WTC11 (cell line): ENCODE measurements at regions not wholly inside any gene's neighbourhood (a gene's known extent, or its start where the extent isn't known, plus 50 kb on each side); places are given as distances from the start of the nearest gene placed in this dataset.

Source experiments
- ATAC-seq: fragments of 200-7000 bp; cut with Tn5 transposase; 2 replicates; pipeline ENCODE4 v1.10.0; 2021; ENCODE audit warnings: mild to moderate bottlenecking, moderate library complexity
- CTCF ChIA-PET: fragments of 300-600 bp; sonication (Branson Sonifier 250); formaldehyde crosslinking; loops from one replicate; lab custom pipeline; 2021; ENCODE audit warnings: antibody characterized with exemption; lab: Charles Lee
- POLR2A ChIA-PET: fragments of 350-600 bp; sonication (Branson Sonifier 250); formaldehyde crosslinking; loops from one replicate; lab custom pipeline; 2021; ENCODE audit warnings: antibody characterized with exemption; lab: Charles Lee
- DNase-seq: peaks from one replicate; pipeline ENCODE4 v3.0.0; 2021; ENCODE audit warnings: low spot score
- H3K27ac Mint-ChIP-seq: 2 replicates; pipeline ENCODE4 v1.8.0; 2021; ENCODE audit warnings: mixed read lengths
- H3K27me3 Mint-ChIP-seq: 2 replicates; pipeline ENCODE4 v1.8.0; 2021; ENCODE audit warnings: low read depth, mild to moderate bottlenecking, moderate library complexity, mixed read lengths
- H3K36me3 Mint-ChIP-seq: 2 replicates; pipeline ENCODE4 v1.8.0; 2021; ENCODE audit warnings: mixed read lengths
- H3K4me1 Mint-ChIP-seq: 2 replicates; pipeline ENCODE4 v1.8.0; 2022; ENCODE audit warnings: mixed read lengths
- H3K4me3 Mint-ChIP-seq: 2 replicates; pipeline ENCODE4 v1.8.0; 2021; ENCODE audit warnings: mild to moderate bottlenecking, moderate library complexity, mixed read lengths
- H3K9me3 Mint-ChIP-seq: 2 replicates; pipeline ENCODE4 v1.8.0; 2021; ENCODE audit warnings: mixed read lengths
- AR ChIP-seq: fragments of 250-450 bp; sonication (Bioruptor Pico); IDR thresholded peaks from 2 replicates; pipeline ENCODE4 v1.9.0; 2021; ENCODE audit warnings: mild to moderate bottlenecking
- ATF1 ChIP-seq: sonication (generic); formaldehyde crosslinking; IDR thresholded peaks from 2 replicates; pipeline ENCODE4 v1.8.1; 2023; ENCODE audit warnings: mild to moderate bottlenecking, moderate library complexity, missing genetic modification reagents
- ATF6 ChIP-seq: sonication (generic); formaldehyde crosslinking; IDR thresholded peaks from 2 replicates; pipeline ENCODE4 v1.8.1; 2023; ENCODE audit warnings: mild to moderate bottlenecking, missing genetic modification reagents
- CREB1 ChIP-seq: sonication (generic); formaldehyde crosslinking; IDR thresholded peaks from 2 replicates; pipeline ENCODE4 v1.8.0; 2023; ENCODE audit warnings: mild to moderate bottlenecking, missing genetic modification reagents
- FOXJ3 ChIP-seq: sonication (generic); formaldehyde crosslinking; IDR thresholded peaks from 2 replicates; pipeline ENCODE4 v1.9.0; 2021; ENCODE audit warnings: missing genetic modification reagents, mild to moderate bottlenecking, borderline replicate concordance
- GABPB1 ChIP-seq: sonication (generic); formaldehyde crosslinking; IDR thresholded peaks from 2 replicates; pipeline ENCODE4 v1.8.1; 2023; ENCODE audit warnings: mild to moderate bottlenecking, missing genetic modification reagents
- GRHL2 ChIP-seq: fragments of 250-450 bp; sonication (Bioruptor Pico); IDR thresholded peaks from 2 replicates; pipeline ENCODE4 v1.8.0; 2022; ENCODE audit warnings: mild to moderate bottlenecking, moderate library complexity; ENCODE audit not compliant: insufficient replicate concordance, severe bottlenecking
- IRF2 ChIP-seq: sonication (generic); formaldehyde crosslinking; IDR thresholded peaks from 2 replicates; pipeline ENCODE4 v1.8.0; 2022; ENCODE audit warnings: low read depth, missing genetic modification reagents, borderline replicate concordance
- KAT7 ChIP-seq: sonication (generic); formaldehyde crosslinking; IDR thresholded peaks from 2 replicates; pipeline ENCODE4 v1.8.1; 2023; ENCODE audit warnings: missing genetic modification reagents, mild to moderate bottlenecking, borderline replicate concordance
- MAX ChIP-seq: sonication (generic); formaldehyde crosslinking; IDR thresholded peaks from 2 replicates; pipeline ENCODE4 v1.8.0; 2022; ENCODE audit warnings: mild to moderate bottlenecking, missing genetic modification reagents
- MLX ChIP-seq: sonication (generic); formaldehyde crosslinking; IDR thresholded peaks from 2 replicates; pipeline ENCODE4 v1.8.1; 2023; ENCODE audit warnings: mild to moderate bottlenecking, missing genetic modification reagents, moderate library complexity
- NR1H2 ChIP-seq: sonication (generic); formaldehyde crosslinking; IDR thresholded peaks from 2 replicates; pipeline ENCODE4 v1.9.0; 2021; ENCODE audit warnings: mild to moderate bottlenecking, moderate library complexity, missing genetic modification reagents
- RELA ChIP-seq: sonication (generic); formaldehyde crosslinking; IDR thresholded peaks from 2 replicates; pipeline ENCODE4 v1.8.1; 2022; ENCODE audit warnings: missing genetic modification reagents, mild to moderate bottlenecking, borderline replicate concordance
- RORB ChIP-seq: fragments of 250-450 bp; sonication (Bioruptor Pico); IDR thresholded peaks from 2 replicates; pipeline ENCODE4 v1.9.0; 2021; ENCODE audit warnings: mild to moderate bottlenecking
- SMAD3 ChIP-seq: sonication (generic); formaldehyde crosslinking; IDR thresholded peaks from 2 replicates; pipeline ENCODE4 v1.8.0; 2022; ENCODE audit warnings: missing genetic modification reagents, mild to moderate bottlenecking, borderline replicate concordance
- TEAD4 ChIP-seq: sonication (generic); formaldehyde crosslinking; IDR thresholded peaks from 2 replicates; pipeline ENCODE4 v1.8.0; 2022; ENCODE audit warnings: mild to moderate bottlenecking, missing genetic modification reagents
- ZNF416 ChIP-seq: fragments of 250-450 bp; sonication (Bioruptor Pico); IDR thresholded peaks from 2 replicates; pipeline ENCODE4 v1.9.0; 2021; ENCODE audit warnings: mild to moderate bottlenecking, inconsistent platforms
- TF ChIP-seq, protein P1 (sequence below): sonication (generic); formaldehyde crosslinking; IDR thresholded peaks from 2 replicates; pipeline ENCODE4 v1.8.1; 2022; ENCODE audit warnings: missing genetic modification reagents, borderline replicate concordance
- TF ChIP-seq, protein P2 (sequence below): sonication (generic); formaldehyde crosslinking; conservative IDR thresholded peaks from 2 replicates; pipeline ENCODE4 v1.8.1; 2023; ENCODE audit warnings: mild to moderate bottlenecking, low read depth, missing genetic modification reagents, moderate library complexity
- TF ChIP-seq, protein P3 (sequence below): fragments of 250-450 bp; sonication (Bioruptor Pico); IDR thresholded peaks from 2 replicates; pipeline ENCODE4 v1.9.0; 2021; ENCODE audit warnings: mild to moderate bottlenecking

DNA sequence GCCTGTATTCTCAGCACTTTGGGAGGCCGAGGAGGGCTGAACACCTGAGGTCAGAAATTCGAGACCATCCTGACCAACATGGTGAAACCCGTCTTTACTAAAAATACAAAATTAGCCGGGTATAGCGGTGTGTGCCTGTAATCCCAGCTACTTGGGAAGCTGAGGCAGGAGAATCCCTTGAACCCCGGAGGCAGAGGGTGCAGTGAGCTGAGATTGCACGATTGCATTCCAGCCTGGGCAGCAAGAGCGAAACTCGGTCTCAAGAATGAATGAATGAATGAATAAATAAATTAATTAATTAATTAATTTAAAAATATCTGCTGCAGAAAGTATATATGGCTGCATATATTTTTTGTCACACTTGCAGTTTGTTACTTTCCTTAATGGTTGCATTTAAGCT lies 781.8 kb downstream of the DNAJB9 start (continued):
- TF ChIP-seq, protein P1, sequence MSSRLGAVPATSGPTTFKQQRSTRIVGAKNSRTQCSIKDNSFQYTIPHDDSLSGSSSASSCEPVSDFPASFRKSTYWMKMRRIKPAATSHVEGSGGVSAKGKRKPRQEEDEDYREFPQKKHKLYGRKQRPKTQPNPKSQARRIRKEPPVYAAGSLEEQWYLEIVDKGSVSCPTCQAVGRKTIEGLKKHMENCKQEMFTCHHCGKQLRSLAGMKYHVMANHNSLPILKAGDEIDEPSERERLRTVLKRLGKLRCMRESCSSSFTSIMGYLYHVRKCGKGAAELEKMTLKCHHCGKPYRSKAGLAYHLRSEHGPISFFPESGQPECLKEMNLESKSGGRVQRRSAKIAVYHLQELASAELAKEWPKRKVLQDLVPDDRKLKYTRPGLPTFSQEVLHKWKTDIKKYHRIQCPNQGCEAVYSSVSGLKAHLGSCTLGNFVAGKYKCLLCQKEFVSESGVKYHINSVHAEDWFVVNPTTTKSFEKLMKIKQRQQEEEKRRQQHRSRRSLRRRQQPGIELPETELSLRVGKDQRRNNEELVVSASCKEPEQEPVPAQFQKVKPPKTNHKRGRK (CRISPR knock-in tag): no peak
- TF ChIP-seq KAT7 (no peak), GABPB1 (CRISPR knock-in tag) (no peak), ATF6 (CRISPR knock-in tag) (no peak), RORB (CRISPR knock-in tag) (no peak), NR1H2 (CRISPR knock-in tag) (no peak), ZNF416 (CRISPR knock-in tag) (no peak), IRF2 (CRISPR knock-in tag) (no peak), MAX (CRISPR knock-in tag) (no peak), RELA (CRISPR knock-in tag) (no peak)

DNA sequence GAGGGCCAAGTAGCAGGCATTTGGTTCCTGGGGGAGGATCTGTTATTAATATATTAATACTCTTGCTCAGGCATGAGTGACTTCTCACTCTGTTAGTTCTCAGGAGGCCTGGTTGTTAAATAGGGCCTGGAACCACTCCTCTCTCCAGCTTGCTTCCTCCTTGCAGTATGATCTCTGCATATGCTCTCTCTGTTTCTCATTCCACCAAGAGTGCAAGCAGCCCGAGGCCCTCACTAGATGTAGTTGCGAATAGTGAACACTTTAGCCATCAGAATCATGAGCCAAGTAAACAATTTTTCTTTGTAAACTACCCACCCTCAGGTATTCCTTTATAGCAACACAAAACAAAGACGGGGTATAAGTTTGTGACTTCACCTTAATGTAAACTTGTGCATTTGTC lies 784.3 kb downstream of the DNAJB9 start:
- POLR2A ChIA-PET: no interaction called here
- CTCF ChIA-PET: no interaction called here
- DNase-seq: no peak
- H3K27ac Mint-ChIP-seq: no peak overlapping the region
- no peaks in the 10 kb centered on the region for H3K36me3 Mint-ChIP-seq
- no peak overlapping the region for H3K4me3 Mint-ChIP-seq
- H3K27me3 Mint-ChIP-seq: no peaks in the 10 kb centered on the region
- TF ChIP-seq, protein P2, sequence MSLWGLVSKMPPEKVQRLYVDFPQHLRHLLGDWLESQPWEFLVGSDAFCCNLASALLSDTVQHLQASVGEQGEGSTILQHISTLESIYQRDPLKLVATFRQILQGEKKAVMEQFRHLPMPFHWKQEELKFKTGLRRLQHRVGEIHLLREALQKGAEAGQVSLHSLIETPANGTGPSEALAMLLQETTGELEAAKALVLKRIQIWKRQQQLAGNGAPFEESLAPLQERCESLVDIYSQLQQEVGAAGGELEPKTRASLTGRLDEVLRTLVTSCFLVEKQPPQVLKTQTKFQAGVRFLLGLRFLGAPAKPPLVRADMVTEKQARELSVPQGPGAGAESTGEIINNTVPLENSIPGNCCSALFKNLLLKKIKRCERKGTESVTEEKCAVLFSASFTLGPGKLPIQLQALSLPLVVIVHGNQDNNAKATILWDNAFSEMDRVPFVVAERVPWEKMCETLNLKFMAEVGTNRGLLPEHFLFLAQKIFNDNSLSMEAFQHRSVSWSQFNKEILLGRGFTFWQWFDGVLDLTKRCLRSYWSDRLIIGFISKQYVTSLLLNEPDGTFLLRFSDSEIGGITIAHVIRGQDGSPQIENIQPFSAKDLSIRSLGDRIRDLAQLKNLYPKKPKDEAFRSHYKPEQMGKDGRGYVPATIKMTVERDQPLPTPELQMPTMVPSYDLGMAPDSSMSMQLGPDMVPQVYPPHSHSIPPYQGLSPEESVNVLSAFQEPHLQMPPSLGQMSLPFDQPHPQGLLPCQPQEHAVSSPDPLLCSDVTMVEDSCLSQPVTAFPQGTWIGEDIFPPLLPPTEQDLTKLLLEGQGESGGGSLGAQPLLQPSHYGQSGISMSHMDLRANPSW (CRISPR knock-in tag): no peak
- TF ChIP-seq AR (CRISPR knock-in tag) (no peak), MLX (CRISPR knock-in tag) (no peak), SMAD3 (CRISPR knock-in tag) (no peak), CREB1 (CRISPR knock-in tag) (no peak), GRHL2 (CRISPR knock-in tag) (no peak), KAT7 (no peak), FOXJ3 (CRISPR knock-in tag) (no peak), IRF2 (CRISPR knock-in tag) (no peak), ATF1 (CRISPR knock-in tag) (no peak), TEAD4 (CRISPR knock-in tag) (no peak)
- TF ChIP-seq, protein P3, sequence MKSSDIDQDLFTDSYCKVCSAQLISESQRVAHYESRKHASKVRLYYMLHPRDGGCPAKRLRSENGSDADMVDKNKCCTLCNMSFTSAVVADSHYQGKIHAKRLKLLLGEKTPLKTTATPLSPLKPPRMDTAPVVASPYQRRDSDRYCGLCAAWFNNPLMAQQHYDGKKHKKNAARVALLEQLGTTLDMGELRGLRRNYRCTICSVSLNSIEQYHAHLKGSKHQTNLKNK (CRISPR knock-in tag): no peak
- TF ChIP-seq, protein P1 (CRISPR knock-in tag): no peak
- TF ChIP-seq, all 79 proteins: peak for 0
- peak; percentile 24; the same call in 1 of the 2 replicates for ATAC-seq
- Mint-ChIP-seq H3K9me3 (no peaks in the 10 kb centered on the region), H3K4me1 (no peaks in the 10 kb centered on the region)
